ENCODE measurements at regions not wholly inside any gene's neighbourhood (a gene's known extent, or its start where the extent isn't known, plus 50 kb on each side); places are given as distances from the start of the nearest gene placed in this dataset.

- no peaks in the 10 kb centered on the region for H3K36me3 ChIP-seq
- H3K9me3 ChIP-seq = no peaks in the 10 kb centered on the region
- no peak overlapping the region for H3K27ac ChIP-seq
- no peaks in the 10 kb centered on the region for H3K27me3 ChIP-seq
- H3K4me1 ChIP-seq = no peaks in the 10 kb centered on the region
- no peak overlapping the region for H3K4me3 ChIP-seq
- TF ChIP-seq CTCF (IDR thresholded peaks at IDR 0.05) (no peak), POLR2A (IDR thresholded peaks at IDR 0.05) (no peak), EP300 (IDR thresholded peaks at IDR 0.05) (no peak)
- WGBS, 2 donors = 89 to 97% methylated on average over 2 of the region's 2 CpGs
- no peak for DNase-seq (ENCODE audit: low spot score in 2 of 2)
These were observed 555.6 kb downstream of the EPHA4 start for GRCh38 chr2:221016551-221016950.

GRCh38 chr2:221018262-221018661 lies 553.8 kb downstream of the EPHA4 start:
- Histone ChIP-seq H3K36me3 (no peaks in the 10 kb centered on the region), H3K4me3 (no peak overlapping the region), H3K4me1 (no peaks in the 10 kb centered on the region), H3K27me3 (no peaks in the 10 kb centered on the region), H3K9me3 (no peaks in the 10 kb centered on the region), H3K27ac (no peak overlapping the region)
- TF ChIP-seq CTCF (IDR thresholded peaks at IDR 0.05) (no peak), POLR2A (IDR thresholded peaks at IDR 0.05) (no peak), EP300 (IDR thresholded peaks at IDR 0.05) (no peak)
- WGBS, 2 donors = 63 to 82% methylated on average over 1 of the region's 1 CpG
- DNase-seq (ENCODE audit: low spot score in 2 of 2) = no peak

GRCh38 chr2:221019668-221020067 lies 552.4 kb downstream of the EPHA4 start:
- no peak for DNase-seq (ENCODE audit: low spot score in 2 of 2)
- no peaks in the 10 kb centered on the region for H3K36me3 ChIP-seq
- H3K4me3 ChIP-seq = no peak overlapping the region
- H3K27ac ChIP-seq = no peak overlapping the region
- H3K4me1 ChIP-seq = no peaks in the 10 kb centered on the region
- H3K27me3 ChIP-seq = no peaks in the 10 kb centered on the region
- TF ChIP-seq CTCF (IDR thresholded peaks at IDR 0.05) (no peak), EP300 (IDR thresholded peaks at IDR 0.05) (no peak), POLR2A (IDR thresholded peaks at IDR 0.05) (no peak)
- H3K9me3 ChIP-seq = no peaks in the 10 kb centered on the region
- WGBS, 2 donors = 70 to 88% methylated on average over 5 of the region's 5 CpGs

GRCh38 chr2:221022554-221022953 lies 549.5 kb downstream of the EPHA4 start:
- no peaks in the 10 kb centered on the region for H3K9me3 ChIP-seq
- H3K27ac ChIP-seq = no peak overlapping the region
- H3K4me1 ChIP-seq = no peaks in the 10 kb centered on the region
- WGBS, 2 donors = 78 to 79% methylated on average over 2 of the region's 2 CpGs
- no peak overlapping the region for H3K4me3 ChIP-seq
- no peak for DNase-seq (ENCODE audit: low spot score in 2 of 2)
- no peaks in the 10 kb centered on the region for H3K27me3 ChIP-seq
- no peak for TF ChIP-seq EP300 (IDR thresholded peaks at IDR 0.05)
- no peak for TF ChIP-seq CTCF (IDR thresholded peaks at IDR 0.05)
- no peak for TF ChIP-seq POLR2A (IDR thresholded peaks at IDR 0.05)
- no peaks in the 10 kb centered on the region for H3K36me3 ChIP-seq

- H3K4me3 ChIP-seq = no peak overlapping the region
- H3K36me3 ChIP-seq = no peaks in the 10 kb centered on the region
- no peak overlapping the region for H3K27ac ChIP-seq
- no peaks in the 10 kb centered on the region for H3K27me3 ChIP-seq
- WGBS, 2 donors = 84 to 90% methylated on average over 1 of the region's 1 CpG
- H3K4me1 ChIP-seq = no peaks in the 10 kb centered on the region
- H3K9me3 ChIP-seq = no peaks in the 10 kb centered on the region
- no peak for TF ChIP-seq POLR2A (IDR thresholded peaks at IDR 0.05)
- no peak for TF ChIP-seq EP300 (IDR thresholded peaks at IDR 0.05)
- TF ChIP-seq CTCF (IDR thresholded peaks at IDR 0.05) = no peak
- DNase-seq (ENCODE audit: low spot score in 2 of 2) = no peak
These were observed 546.7 kb downstream of the EPHA4 start for GRCh38 chr2:221025398-221025797.
